Cardiac muscle cell (in vitro differentiated cells and primary cell): ENCODE measurements at regions not wholly inside any gene's neighbourhood (a gene's known extent, or its start where the extent isn't known, plus 50 kb on each side); places are given as distances from the start of the nearest gene placed in this dataset.
"Not testable (repeated sequence)": the region's sequence is repeated elsewhere in the genome, so short reads cannot be mapped to it uniquely, and the experiment has no call there.

Experiments
- DNase-seq, 2 donors: peaks; one replicate each; pipeline versions ENCODE4 v3.0.0 to v3.0.0-alpha.2; 2010 to 2017; ENCODE audit warnings: low read depth in 1 of 2, low spot score in 1 of 2
- H3K27ac ChIP-seq: fragments of 200-600 bp; sonication (generic); 2 replicates; pipeline ENCODE4 v1.5.1; 2016
- H3K27me3 ChIP-seq: fragments of 200-600 bp; sonication (generic); 2 replicates; pipeline ENCODE4 v1.6.0; 2016; ENCODE audit warnings: control low read depth
- H3K36me3 ChIP-seq: fragments of 200-600 bp; sonication (generic); 2 replicates; pipeline ENCODE4 v1.5.1; 2016; ENCODE audit warnings: control low read depth
- H3K4me1 ChIP-seq: fragments of 200-600 bp; sonication (generic); 2 replicates; pipeline ENCODE4 v1.8.1; 2017; ENCODE audit warnings: low read depth, mild to moderate bottlenecking, mixed run types
- H3K4me3 ChIP-seq: fragments of 200-600 bp; sonication (generic); 2 replicates; pipeline ENCODE4 v1.5.1; 2016; ENCODE audit warnings: mild to moderate bottlenecking
- H3K9me3 ChIP-seq: fragments of 200-600 bp; sonication (generic); 2 replicates; pipeline ENCODE4 v1.5.1; 2017; ENCODE audit warnings: low read depth, mild to moderate bottlenecking, control low read depth
- CTCF ChIP-seq: IDR thresholded peaks from 2 replicates; pipeline ENCODE4 v1.5.1; 2012; ENCODE audit warnings: low read depth, mild to moderate bottlenecking, low read length

GRCh38 chr3:11898611-11899325 is 52.1 kb upstream of the TAMM41 start:
- TF ChIP-seq CTCF, result no peak
- no peak for DNase-seq
- no peaks in the 10 kb centered on the region for H3K9me3 ChIP-seq
- no peak overlapping the region for H3K4me3 ChIP-seq
- no peaks in the 10 kb centered on the region for H3K27me3 ChIP-seq
- no peak overlapping the region for H3K27ac ChIP-seq
- no peaks in the 10 kb centered on the region for H3K4me1 ChIP-seq
- H3K36me3 ChIP-seq, result no peaks in the 10 kb centered on the region

- not testable (repeated sequence) for H3K27ac ChIP-seq, DNase-seq, H3K9me3 ChIP-seq, H3K36me3 ChIP-seq, H3K4me3 ChIP-seq, H3K27me3 ChIP-seq, H3K4me1 ChIP-seq
These were observed 52.7 kb upstream of the TAMM41 start for GRCh38 chr3:11899389-11899788.

GRCh38 chr3:11899826-11900225 is 53.1 kb upstream of the TAMM41 start:
- Histone ChIP-seq H3K27me3 (no peaks in the 10 kb centered on the region), H3K27ac (no peak overlapping the region), H3K36me3 (no peaks in the 10 kb centered on the region), H3K4me3 (no peak overlapping the region), H3K9me3 (no peaks in the 10 kb centered on the region), H3K4me1 (no peaks in the 10 kb centered on the region)
- DNase-seq, result no peak
- no peak for TF ChIP-seq CTCF

GRCh38 chr3:11900824-11901223 is 54.1 kb upstream of the TAMM41 start:
- no peak for DNase-seq
- TF ChIP-seq CTCF, result no peak
- no peaks in the 10 kb centered on the region for H3K9me3 ChIP-seq
- no peak overlapping the region for H3K27ac ChIP-seq
- no peaks in the 10 kb centered on the region for H3K36me3 ChIP-seq
- no peaks in the 10 kb centered on the region for H3K27me3 ChIP-seq
- no peaks in the 10 kb centered on the region for H3K4me1 ChIP-seq
- H3K4me3 ChIP-seq, result no peak overlapping the region

- TF ChIP-seq CTCF, result no peak
- H3K4me3 ChIP-seq, result no peak overlapping the region
- no peaks in the 10 kb centered on the region for H3K4me1 ChIP-seq
- no peak for DNase-seq
- no peaks in the 10 kb centered on the region for H3K36me3 ChIP-seq
- H3K27ac ChIP-seq, result no peak overlapping the region
- no peaks in the 10 kb centered on the region for H3K9me3 ChIP-seq
- no peaks in the 10 kb centered on the region for H3K27me3 ChIP-seq
These were observed 54.7 kb upstream of the TAMM41 start for GRCh38 chr3:11901286-11901875.

- no peak overlapping the region for H3K4me3 ChIP-seq
- no peaks in the 10 kb centered on the region for H3K4me1 ChIP-seq
- H3K9me3 ChIP-seq, result no peaks in the 10 kb centered on the region
- no peaks in the 10 kb centered on the region for H3K27me3 ChIP-seq
- no peaks in the 10 kb centered on the region for H3K36me3 ChIP-seq
- H3K27ac ChIP-seq, result no peak overlapping the region
- no peak for TF ChIP-seq CTCF
- DNase-seq, result no peak
These were observed 56.4 kb upstream of the TAMM41 start for GRCh38 chr3:11903047-11903446.
